Calu3 (cell line): ENCODE measurements at regions not wholly inside any gene's neighbourhood (a gene's known extent, or its start where the extent isn't known, plus 50 kb on each side); places are given as distances from the start of the nearest gene placed in this dataset.

ENCODE experiments used
- BruUV-seq: library from RNA; stranded (reverse); fragments of 400-500 nt; replicated peaks from 2 replicates; lab custom pipeline; 2021; lab: Mats Ljungman, UMichigan
- CTCF ChIA-PET: fragments of 300-600 bp; sonication (Branson Sonifier 250); formaldehyde crosslinking; loops from one replicate; lab custom pipeline; 2022; ENCODE audit warnings: antibody characterized with exemption; lab: Charles Lee
- DNase-seq: peaks from one replicate; pipeline ENCODE4 v3.0.0; 2022
- H3K27ac Mint-ChIP-seq: one replicate; pipeline ENCODE4 v1.8.0; 2022; ENCODE audit warnings: mixed read lengths; ENCODE audit not compliant: unreplicated experiment
- H3K27me3 Mint-ChIP-seq: one replicate; pipeline ENCODE4 v1.8.0; 2022; ENCODE audit warnings: mixed read lengths; ENCODE audit not compliant: unreplicated experiment
- H3K36me3 Mint-ChIP-seq: one replicate; pipeline ENCODE4 v1.8.0; 2022; ENCODE audit warnings: mild to moderate bottlenecking, moderate library complexity, mixed read lengths; ENCODE audit not compliant: insufficient read depth, unreplicated experiment
- H3K4me1 Mint-ChIP-seq: one replicate; pipeline ENCODE4 v1.8.0; 2022; ENCODE audit warnings: mild to moderate bottlenecking, low read depth, mixed read lengths; ENCODE audit not compliant: unreplicated experiment
- H3K4me3 Mint-ChIP-seq: one replicate; pipeline ENCODE4 v1.8.0; 2022; ENCODE audit warnings: mild to moderate bottlenecking, low read depth, moderate library complexity, mixed read lengths; ENCODE audit not compliant: unreplicated experiment
- H3K9me3 Mint-ChIP-seq: one replicate; pipeline ENCODE4 v1.8.0; 2022; ENCODE audit warnings: low read depth, mixed read lengths; ENCODE audit not compliant: unreplicated experiment
- CTCF ChIP-seq: fragments of 200-600 bp; IDR thresholded peaks from one replicate; pipeline ENCODE4 v1.8.0; 2022; ENCODE audit warnings: antibody characterized with exemption; ENCODE audit not compliant: unreplicated experiment
- intact Hi-C: fragments of 100-400 bp; cut with micrococcal nuclease; formaldehyde crosslinking; loops from one replicate; pipeline ENCODE4 v1.10.0; 2022; ENCODE audit not compliant: unreplicated experiment

GRCh38 chr1:101185421-101185820 lies 51.4 kb upstream of the S1PR1 start:
- no peak for DNase-seq
- CTCF ChIA-PET: no interaction called here
- Mint-ChIP-seq H3K27ac (no peak overlapping the region), H3K27me3 (no peaks in the 10 kb centered on the region), H3K4me1 (no peaks in the 10 kb centered on the region), H3K36me3 (no peaks in the 10 kb centered on the region), H3K4me3 (no peak overlapping the region), H3K9me3 (no peaks in the 10 kb centered on the region)
- no TSS peak for BruUV-seq
- intact Hi-C loops: no loop called here
- no peak for TF ChIP-seq CTCF

- TF ChIP-seq CTCF: no peak
- no TSS peak for BruUV-seq
- Mint-ChIP-seq H3K4me3 (no peak overlapping the region), H3K36me3 (no peaks in the 10 kb centered on the region), H3K27ac (no peak overlapping the region), H3K9me3 (no peaks in the 10 kb centered on the region), H3K4me1 (no peaks in the 10 kb centered on the region), H3K27me3 (no peaks in the 10 kb centered on the region)
- CTCF ChIA-PET: interaction anchor here (0.6 kb wide), 1 partner anchor 208 kb away, joined by 4 read pairs; no protein-coding TSS in a partner anchor
- no peak for DNase-seq
- intact Hi-C loops: no loop called here
Observed at GRCh38 chr1:101183388-101183699, 53.5 kb upstream of the S1PR1 start.

GRCh38 chr1:101182627-101183387 lies 54.0 kb upstream of the S1PR1 start:
- no peaks in the 10 kb centered on the region for H3K4me1 Mint-ChIP-seq
- CTCF ChIA-PET: interaction anchor here (0.6 kb wide), 1 partner anchor 207 kb away, joined by 4 read pairs; no protein-coding TSS in a partner anchor
- no peak overlapping the region for H3K4me3 Mint-ChIP-seq
- H3K27me3 Mint-ChIP-seq: no peaks in the 10 kb centered on the region
- DNase-seq: no peak
- intact Hi-C loops: no loop called here
- no peaks in the 10 kb centered on the region for H3K9me3 Mint-ChIP-seq
- H3K36me3 Mint-ChIP-seq: no peaks in the 10 kb centered on the region
- H3K27ac Mint-ChIP-seq: no peak overlapping the region
- no peak for TF ChIP-seq CTCF
- no TSS peak for BruUV-seq

GRCh38 chr1:101181930-101182329 lies 54.9 kb upstream of the S1PR1 start:
- no peak for TF ChIP-seq CTCF
- H3K4me3 Mint-ChIP-seq: no peak overlapping the region
- DNase-seq: no peak
- intact Hi-C loops: no loop called here
- no peaks in the 10 kb centered on the region for H3K9me3 Mint-ChIP-seq
- H3K27me3 Mint-ChIP-seq: no peaks in the 10 kb centered on the region
- no peak overlapping the region for H3K27ac Mint-ChIP-seq
- BruUV-seq: no TSS peak
- no peaks in the 10 kb centered on the region for H3K36me3 Mint-ChIP-seq
- H3K4me1 Mint-ChIP-seq: no peaks in the 10 kb centered on the region
- CTCF ChIA-PET: no interaction called here
